ENCODE measurements at regions not wholly inside any gene's neighbourhood (a gene's known extent, or its start where the extent isn't known, plus 50 kb on each side); places are given as distances from the start of the nearest gene placed in this dataset.

- no peak for TF ChIP-seq CHD4 (IDR thresholded peaks at IDR 0.05; ENCODE audit: borderline replicate concordance)
- no peak for TF ChIP-seq RAD21 (conservative IDR thresholded peaks at IDR 0.05 in 1 of 2, IDR thresholded peaks at IDR 0.05 in 1 of 2)
- no peak for TF ChIP-seq RCOR1 (IDR thresholded peaks at IDR 0.05; ENCODE audit: low read depth, low read length)
- TF ChIP-seq, protein P1, sequence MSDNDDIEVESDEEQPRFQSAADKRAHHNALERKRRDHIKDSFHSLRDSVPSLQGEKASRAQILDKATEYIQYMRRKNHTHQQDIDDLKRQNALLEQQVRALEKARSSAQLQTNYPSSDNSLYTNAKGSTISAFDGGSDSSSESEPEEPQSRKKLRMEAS (IDR thresholded peaks at IDR 0.05): no peak
- TF ChIP-seq, protein P2, sequence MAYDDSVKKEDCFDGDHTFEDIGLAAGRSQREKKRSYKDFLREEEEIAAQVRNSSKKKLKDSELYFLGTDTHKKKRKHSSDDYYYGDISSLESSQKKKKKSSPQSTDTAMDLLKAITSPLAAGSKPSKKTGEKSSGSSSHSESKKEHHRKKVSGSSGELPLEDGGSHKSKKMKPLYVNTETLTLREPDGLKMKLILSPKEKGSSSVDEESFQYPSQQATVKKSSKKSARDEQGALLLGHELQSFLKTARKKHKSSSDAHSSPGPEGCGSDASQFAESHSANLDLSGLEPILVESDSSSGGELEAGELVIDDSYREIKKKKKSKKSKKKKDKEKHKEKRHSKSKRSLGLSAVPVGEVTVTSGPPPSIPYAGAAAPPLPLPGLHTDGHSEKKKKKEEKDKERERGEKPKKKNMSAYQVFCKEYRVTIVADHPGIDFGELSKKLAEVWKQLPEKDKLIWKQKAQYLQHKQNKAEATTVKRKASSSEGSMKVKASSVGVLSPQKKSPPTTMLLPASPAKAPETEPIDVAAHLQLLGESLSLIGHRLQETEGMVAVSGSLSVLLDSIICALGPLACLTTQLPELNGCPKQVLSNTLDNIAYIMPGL (CRISPR knock-in tag; IDR thresholded peaks at IDR 0.05; ENCODE audit: borderline replicate concordance): no peak
- TF ChIP-seq POLR2A (IDR thresholded peaks at IDR 0.05; ENCODE audit: low read length): no peak
Measured at GRCh38 chr6:113019176-113019575, 672.0 kb downstream of the RFPL4B start.

Data from A549 (cell line).